Brain microvascular endothelial cell (primary cell): ENCODE measurements at regions not wholly inside any gene's neighbourhood (a gene's known extent, or its start where the extent isn't known, plus 50 kb on each side); places are given as distances from the start of the nearest gene placed in this dataset.

Source experiments
- DNase-seq: peaks from one replicate; pipeline ENCODE4 v3.0.0-alpha.2; 2020
- H3K27ac ChIP-seq: fragments of 250-450 bp; sonication (Bioruptor Pico); 2 replicates; pipeline ENCODE4 v1.5.1; 2020; ENCODE audit warnings: mild to moderate bottlenecking, moderate library complexity
- H3K27me3 ChIP-seq: fragments of 250-450 bp; sonication (Bioruptor Pico); replicated peaks from 2 replicates; pipeline ENCODE4 v1.5.1; 2020; ENCODE audit warnings: mild to moderate bottlenecking
- H3K36me3 ChIP-seq: fragments of 250-450 bp; sonication (Bioruptor Pico); replicated peaks from 2 replicates; pipeline ENCODE4 v1.5.1; 2020; ENCODE audit warnings: mild to moderate bottlenecking
- H3K4me3 ChIP-seq: 2 replicates; pipeline ENCODE4 v1.5.1; 2011; ENCODE audit warnings: low read depth, mild to moderate bottlenecking, control low read depth, low read length, moderate library complexity
- CTCF ChIP-seq: IDR thresholded peaks from 2 replicates; pipeline ENCODE4 v1.5.1; 2011; ENCODE audit warnings: low read depth, mild to moderate bottlenecking, moderate library complexity, low read length, control low read depth, inconsistent platforms; ENCODE audit errors: missing control alignments
- in situ Hi-C: cut with HindIII; loops from 2 replicates; pipeline ENCODE4 v1.10.0; 2017; ENCODE audit warnings: low sequenced_read_pairs, low pct_ligation_motif_present

GRCh38 chr13:39890537-39890936, 235.1 kb downstream of the COG6 start:
- no peaks in the 10 kb centered on the region for H3K36me3 ChIP-seq
- no peaks in the 10 kb centered on the region for H3K27me3 ChIP-seq
- no peak overlapping the region for H3K4me3 ChIP-seq
- TF ChIP-seq CTCF, result no peak
- no peak overlapping the region for H3K27ac ChIP-seq
- in situ Hi-C loops, result no loop called here
- DNase-seq, result no peak

- in situ Hi-C loops, result no loop called here
- DNase-seq, result no peak
- Histone ChIP-seq H3K4me3 (no peak overlapping the region), H3K27me3 (no peaks in the 10 kb centered on the region), H3K27ac (no peak overlapping the region), H3K36me3 (no peaks in the 10 kb centered on the region)
- no peak for TF ChIP-seq CTCF
Observed at GRCh38 chr13:39892721-39893685, 237.5 kb downstream of the COG6 start.

GRCh38 chr13:39893808-39894207, 238.3 kb downstream of the COG6 start:
- TF ChIP-seq CTCF, result no peak
- no peak overlapping the region for H3K27ac ChIP-seq
- no peak for DNase-seq
- no peak overlapping the region for H3K4me3 ChIP-seq
- in situ Hi-C loops, result no loop called here
- no peaks in the 10 kb centered on the region for H3K36me3 ChIP-seq
- no peaks in the 10 kb centered on the region for H3K27me3 ChIP-seq

GRCh38 chr13:39894586-39894985, 239.1 kb downstream of the COG6 start:
- peak overlapping the region; percentile 55 for H3K27ac ChIP-seq
- no peak for DNase-seq
- no peaks in the 10 kb centered on the region for H3K36me3 ChIP-seq
- TF ChIP-seq CTCF, result no peak
- H3K4me3 ChIP-seq, result no peak overlapping the region
- in situ Hi-C loops, result no loop called here
- H3K27me3 ChIP-seq, result no peaks in the 10 kb centered on the region

GRCh38 chr13:39895254-39895653, 239.8 kb downstream of the COG6 start:
- no peak overlapping the region for H3K4me3 ChIP-seq
- DNase-seq, result no peak
- H3K36me3 ChIP-seq, result no peaks in the 10 kb centered on the region
- no peaks in the 10 kb centered on the region for H3K27me3 ChIP-seq
- peak overlapping the region; percentile 55 for H3K27ac ChIP-seq
- TF ChIP-seq CTCF, result no peak
- in situ Hi-C loops, result no loop called here
